ENCODE measurements at regions not wholly inside any gene's neighbourhood (a gene's known extent, or its start where the extent isn't known, plus 50 kb on each side); places are given as distances from the start of the nearest gene placed in this dataset.

DNA sequence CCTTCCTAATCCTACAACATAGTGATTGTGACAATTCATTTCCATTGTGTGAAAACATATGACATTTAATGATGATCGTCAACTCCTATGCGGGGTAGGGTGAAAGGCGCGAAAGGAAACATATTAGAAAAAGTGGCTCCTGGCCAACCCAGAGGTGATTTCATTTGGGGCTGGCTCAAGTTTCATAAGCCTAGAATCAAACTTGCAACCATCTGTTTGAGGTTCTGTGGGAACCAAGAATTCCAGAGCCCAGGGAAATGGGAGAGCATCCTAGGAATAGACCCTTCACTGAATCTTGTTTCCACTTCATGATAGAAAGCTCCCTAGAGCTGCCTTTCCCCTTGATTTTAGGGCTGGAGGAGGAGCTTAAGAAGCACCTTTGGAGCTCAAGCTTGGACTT, 101.3 kb upstream of the EGFL6 start:
- TF ChIP-seq CTCF (IDR thresholded peaks at IDR 0.05): no peak
- TF ChIP-seq POLR2A (IDR thresholded peaks at IDR 0.05): no peak
